Fibroblast of upper back skin (primary cell): ENCODE measurements at regions not wholly inside any gene's neighbourhood (a gene's known extent, or its start where the extent isn't known, plus 50 kb on each side); places are given as distances from the start of the nearest gene placed in this dataset.
"Not testable (repeated sequence)": the region's sequence is repeated elsewhere in the genome, so short reads cannot be mapped to it uniquely, and the experiment has no call there.

Experiments
- DNase-seq: peaks from one replicate; pipeline ENCODE4 v3.0.0-alpha.2; 2013

- DNase-seq = no peak
These were observed 109.9 kb downstream of the TMEM182 start for GRCh38 chr2:102871707-102872106.

- no peak for DNase-seq
These were observed 110.6 kb downstream of the TMEM182 start for GRCh38 chr2:102872388-102872787.

DNA sequence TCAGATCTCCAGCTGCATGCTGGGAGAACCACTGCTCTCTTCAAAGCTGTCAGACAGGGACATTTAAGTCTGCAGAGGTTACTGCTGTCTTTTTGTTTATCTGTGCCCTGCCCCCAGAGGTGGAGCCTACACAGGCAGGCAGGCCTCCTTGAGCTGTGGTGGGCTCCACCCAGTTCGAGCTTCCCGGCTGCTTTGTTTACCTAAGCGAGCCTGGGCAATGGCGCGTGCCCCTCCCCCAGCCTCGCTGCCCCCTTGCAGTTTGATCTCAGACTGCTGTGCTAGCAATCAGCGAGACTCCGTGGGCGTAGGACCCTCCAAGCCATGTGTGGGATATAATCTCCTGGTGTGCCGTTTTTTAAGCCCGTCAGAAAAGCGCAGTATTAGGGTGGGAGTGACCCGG, 117.7 kb downstream of the TMEM182 start:
- not testable (repeated sequence) for DNase-seq

DNA sequence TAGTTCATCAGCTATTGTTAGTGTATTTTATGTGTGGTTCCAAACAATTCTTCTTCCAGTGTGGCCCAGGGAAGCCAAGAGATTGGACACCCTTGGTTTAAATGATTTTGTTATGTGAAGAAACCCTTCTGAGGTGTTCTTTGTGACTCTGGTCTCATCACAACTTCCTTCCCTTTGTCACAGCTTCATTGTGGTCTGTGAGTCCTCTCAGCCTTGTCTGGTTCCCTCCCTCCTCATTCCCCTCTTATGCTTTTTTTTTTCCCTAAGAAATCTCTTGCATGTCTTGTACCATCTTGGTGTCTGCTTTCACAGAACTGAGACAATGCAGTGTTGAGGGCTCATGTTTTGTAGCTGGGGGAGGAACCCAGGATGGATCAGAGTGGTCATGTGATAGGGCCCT, 118.9 kb downstream of the TMEM182 start:
- DNase-seq = no peak

DNA sequence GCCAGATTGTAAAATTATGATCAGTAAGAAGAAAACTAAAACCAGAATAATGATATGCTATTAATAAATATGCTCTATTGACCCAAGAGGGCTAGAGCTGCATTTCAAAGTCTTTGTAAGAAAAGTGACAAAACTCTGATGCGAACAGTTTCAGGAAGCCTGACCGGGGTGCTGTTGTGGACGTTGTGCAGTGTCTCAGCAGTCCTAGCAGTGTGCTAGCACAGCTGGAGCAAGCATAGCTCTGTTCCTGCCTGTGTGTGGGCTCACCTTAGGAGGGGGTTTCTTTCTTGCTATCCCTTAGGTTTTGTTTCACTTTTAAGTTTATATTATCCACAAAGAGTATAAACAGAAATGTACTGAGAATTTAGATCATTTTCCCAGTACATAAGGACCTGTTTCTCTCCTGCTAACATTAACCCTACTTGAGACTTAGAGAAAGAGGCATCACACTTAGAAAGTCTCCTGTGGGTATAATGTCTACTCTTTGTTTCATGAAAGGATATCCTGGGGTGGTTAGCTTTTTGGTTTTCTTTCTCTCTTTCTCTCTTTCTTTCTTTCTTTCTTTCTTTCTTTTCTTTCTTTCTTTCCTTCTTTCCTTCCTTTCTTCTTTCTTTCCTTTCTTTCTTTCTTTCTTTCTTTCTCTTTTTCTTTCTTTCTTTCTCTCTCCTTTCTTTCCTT, 124.5 kb downstream of the TMEM182 start:
- DNase-seq = no peak

DNA sequence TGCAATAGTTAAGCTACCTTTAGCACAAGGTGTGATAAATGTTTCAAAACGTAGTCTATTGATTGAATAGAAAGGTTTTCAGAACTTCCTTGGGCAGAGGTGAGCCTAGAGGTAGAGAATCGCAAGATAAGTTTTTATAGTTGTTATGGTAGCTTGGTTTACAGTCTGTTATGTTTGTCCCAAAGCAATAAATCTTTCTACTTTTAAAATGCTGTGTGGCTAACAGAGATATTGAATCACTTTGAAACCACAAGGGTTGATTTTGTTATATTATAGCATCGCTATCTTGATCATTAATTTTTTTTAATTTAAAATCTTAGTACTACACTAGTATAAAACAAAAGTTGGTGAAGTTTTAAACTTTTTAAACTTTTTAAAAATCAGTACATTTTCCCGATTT, 126.7 kb downstream of the TMEM182 start:
- DNase-seq = no peak

DNA sequence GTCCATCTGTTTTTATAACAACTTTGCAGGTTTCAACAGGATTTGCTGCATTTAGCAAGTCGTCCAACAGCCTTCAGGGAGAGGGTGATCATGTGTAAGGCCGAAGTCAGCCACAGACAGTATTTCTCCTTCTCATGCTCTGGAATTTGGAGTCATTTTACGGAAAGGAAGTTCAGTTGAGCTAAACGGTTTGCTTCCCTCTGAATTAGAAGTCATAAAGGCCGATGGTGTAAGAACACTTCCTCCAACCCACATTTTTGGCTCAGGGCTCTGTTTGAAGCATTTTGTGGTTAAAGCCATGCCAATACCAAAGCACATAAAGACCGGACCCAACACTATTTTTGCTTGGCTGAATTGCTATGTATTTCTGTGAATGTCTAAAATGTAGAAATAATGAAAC, 129.5 kb downstream of the TMEM182 start:
- peak; percentile 36 for DNase-seq

GRCh38 chr2:102892698-102893310, 131.0 kb downstream of the TMEM182 start:
- DNase-seq = no peak

GRCh38 chr2:102893870-102894269, 132.0 kb downstream of the TMEM182 start:
- DNase-seq = no peak

DNA sequence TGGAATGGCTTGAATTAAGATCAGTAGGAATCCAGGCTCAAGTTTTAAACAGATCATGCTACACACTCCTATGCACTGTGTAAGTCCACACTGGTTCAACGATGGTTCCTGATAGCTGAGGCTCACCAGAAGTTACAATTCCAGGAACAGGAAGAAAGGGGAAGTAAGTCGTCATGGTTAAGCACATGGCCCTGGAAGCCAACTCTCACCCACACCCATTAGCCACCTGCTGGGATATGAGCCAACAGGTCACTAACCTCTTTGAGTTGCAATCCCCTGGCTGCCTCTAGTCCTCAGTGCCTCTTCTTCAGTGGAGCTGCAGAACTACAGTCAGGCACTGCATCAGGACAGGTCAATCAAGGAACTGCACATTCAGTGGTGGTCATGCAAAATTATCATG, 133.5 kb downstream of the TMEM182 start:
- DNase-seq = no peak

DNA sequence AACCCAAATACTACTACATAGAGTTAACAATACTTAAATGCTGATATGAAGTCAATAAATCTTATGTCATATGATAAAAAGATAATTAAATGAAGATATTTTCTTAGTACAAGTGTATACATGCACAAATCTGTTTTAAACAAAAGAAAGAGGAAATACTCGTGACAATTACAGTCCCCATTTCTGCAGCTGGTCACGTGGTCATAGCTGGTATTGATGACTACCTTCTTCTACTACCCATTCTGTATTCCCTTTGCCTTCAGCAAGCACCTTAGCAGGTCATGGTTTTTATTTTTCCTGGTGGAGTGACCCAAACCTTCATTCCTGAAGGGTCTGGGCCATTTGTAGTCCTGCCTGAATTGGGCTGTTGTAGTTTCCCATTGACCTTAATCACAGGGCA, 147.4 kb downstream of the TMEM182 start:
- DNase-seq = not testable (repeated sequence)

DNA sequence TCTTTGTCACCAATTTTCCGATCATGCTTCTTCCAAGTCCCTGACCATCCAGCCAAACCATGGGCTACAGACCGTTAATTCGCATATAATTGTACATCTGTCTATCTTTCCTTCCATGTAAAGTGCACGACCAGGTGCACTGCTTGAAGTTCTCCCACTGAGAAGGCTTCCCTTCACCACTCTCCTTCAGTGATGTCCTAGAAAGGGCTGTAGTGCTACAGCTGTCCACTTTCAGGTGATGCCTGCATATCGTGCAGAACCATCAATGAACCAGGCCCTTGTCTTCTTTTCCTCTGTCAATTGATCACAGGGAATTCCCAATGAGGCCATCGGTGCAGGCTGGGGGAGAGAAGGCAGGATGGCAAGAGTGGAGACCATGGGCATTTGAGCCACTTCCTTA, 148.9 kb downstream of the TMEM182 start:
- no peak for DNase-seq

- peak; percentile 75 for DNase-seq
These were observed 153.3 kb downstream of the TMEM182 start for GRCh38 chr2:102915128-102915527.

DNA sequence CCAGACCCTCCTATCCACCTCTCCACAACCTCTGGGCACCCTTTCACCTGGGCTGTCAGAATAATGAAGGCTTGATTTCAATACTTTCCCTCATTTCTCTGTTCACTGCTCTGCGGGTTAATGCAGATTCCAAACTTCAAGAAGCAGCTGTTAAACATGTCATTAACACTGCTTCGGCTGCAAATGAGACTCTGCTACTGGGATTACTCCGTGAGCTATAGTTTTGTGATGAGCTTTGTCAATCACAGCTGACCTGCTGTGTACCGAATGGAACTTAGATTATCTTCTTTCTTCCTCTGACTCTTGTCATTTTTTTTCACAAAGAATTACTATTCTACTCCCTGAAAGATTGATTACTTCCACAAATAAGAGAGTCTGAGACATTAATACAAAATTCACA, 160.5 kb downstream of the TMEM182 start:
- DNase-seq = no peak

GRCh38 chr2:102925003-102925402, 163.2 kb downstream of the TMEM182 start:
- DNase-seq = no peak

DNA sequence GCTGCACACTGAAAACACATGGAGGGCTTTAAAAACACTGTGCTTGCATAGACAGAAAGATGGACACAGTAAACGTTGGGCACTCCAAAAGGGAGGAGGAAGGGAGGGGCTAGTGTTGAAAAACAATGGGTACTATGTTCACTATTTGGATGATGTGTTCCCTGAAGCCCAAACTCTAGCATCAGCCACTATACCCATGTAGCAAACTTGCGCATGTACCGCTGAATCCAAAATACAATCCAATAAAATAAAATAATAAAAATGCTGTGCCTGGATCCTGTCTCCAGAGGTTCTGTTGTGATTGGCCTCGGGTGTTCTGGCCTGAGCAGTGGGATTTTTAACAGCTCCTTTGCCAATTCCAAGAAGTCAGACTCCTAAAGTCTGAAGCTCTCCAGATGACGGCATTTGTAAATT, 166.0 kb downstream of the TMEM182 start:
- no peak for DNase-seq

DNA sequence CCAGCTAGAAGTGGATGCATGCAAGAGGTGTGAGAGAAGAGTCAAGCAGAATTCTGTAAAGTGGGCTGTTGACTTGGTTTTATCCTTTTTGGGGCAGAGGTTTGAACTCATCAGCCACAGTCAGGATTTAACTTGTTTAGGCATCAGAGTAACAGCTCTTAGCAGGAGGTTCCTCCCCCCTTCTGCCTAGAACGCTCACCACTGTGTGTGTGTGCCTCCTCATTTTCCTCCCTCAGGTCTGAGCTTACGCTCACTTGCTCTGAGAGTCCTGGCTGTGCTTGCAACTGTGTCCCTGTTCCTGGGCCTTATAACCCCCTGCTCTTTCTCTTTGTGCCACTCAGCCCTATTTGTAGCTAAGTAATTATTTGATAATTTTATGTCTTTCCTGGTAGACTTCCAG, 167.9 kb downstream of the TMEM182 start:
- no peak for DNase-seq

DNA sequence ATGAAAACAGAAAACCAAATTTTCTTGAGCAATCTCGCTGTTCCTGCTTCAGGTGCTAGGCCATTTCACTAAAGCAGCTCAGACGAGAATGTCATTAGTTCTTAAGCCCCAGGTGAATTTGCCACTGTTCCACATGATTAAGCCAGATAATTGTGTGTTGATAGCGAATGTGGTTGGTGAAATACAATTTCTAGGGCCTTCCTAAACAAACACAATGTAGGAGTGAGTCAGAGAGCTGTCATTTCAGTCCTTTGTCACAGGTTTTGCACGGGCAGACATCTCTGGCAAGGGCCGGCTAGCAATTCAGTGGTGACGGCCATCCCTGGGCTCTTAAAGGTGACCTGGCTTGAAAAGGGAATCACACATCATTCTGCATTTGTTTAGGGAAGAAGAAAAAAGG, 170.7 kb downstream of the TMEM182 start:
- DNase-seq = no peak

DNA sequence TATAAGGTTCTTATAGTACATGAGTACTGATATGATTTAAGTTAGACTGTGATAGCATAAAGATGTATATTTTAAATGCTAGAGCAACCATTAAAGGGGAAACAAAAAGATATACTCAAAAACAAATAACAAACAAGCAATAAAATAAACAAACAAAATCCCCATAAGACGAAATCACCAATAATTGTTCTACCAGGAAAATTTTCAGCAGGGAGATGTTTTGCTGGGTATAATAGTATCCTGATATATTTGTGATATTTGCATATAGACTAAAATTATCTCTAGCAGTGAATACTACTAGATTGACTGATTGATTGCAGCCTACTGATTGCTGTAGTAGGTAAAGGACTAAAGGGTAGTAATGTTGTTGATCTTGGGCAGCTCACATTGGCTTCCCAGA, 177.4 kb downstream of the TMEM182 start:
- DNase-seq = no peak

- DNase-seq = no peak
These were observed 178.9 kb downstream of the TMEM182 start for GRCh38 chr2:102940684-102941083.

DNA sequence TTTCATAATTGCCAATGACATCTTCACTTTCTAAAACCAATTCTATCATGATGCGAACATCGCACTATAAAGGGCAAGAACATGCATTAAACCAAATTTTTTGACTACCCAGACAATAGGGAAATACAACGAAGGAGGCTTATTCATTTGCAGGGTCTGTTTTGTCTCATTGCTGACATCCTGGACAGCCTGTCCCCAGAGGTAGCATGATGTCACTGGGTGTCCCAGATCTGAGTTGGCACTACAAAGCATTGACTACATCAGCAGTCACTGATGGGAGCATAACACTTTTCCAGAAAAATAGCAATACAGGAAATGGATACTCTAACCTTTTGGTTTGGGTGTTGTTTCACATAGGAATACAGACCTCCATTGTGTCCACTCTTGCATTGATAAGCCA, 180.3 kb downstream of the TMEM182 start:
- no peak for DNase-seq

DNA sequence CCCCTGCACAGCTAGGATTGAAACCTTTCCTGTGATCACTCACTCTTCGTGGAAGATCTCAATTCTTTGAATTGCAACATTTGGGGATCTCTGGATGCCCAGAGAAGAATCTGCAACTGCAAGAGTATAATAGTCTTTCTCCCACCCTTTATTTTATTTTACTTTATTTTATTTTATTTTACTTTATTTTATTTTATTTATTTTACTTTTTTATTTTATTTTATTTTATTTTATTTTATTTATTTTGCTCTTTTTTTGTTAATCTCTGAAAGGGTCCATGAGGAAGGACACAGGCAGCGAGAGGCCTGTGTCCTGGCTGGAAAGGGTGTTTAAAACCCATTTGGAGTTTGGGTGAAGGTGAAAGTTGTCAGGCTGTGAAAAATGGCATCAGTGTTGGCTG, 181.4 kb downstream of the TMEM182 start:
- no peak for DNase-seq

DNA sequence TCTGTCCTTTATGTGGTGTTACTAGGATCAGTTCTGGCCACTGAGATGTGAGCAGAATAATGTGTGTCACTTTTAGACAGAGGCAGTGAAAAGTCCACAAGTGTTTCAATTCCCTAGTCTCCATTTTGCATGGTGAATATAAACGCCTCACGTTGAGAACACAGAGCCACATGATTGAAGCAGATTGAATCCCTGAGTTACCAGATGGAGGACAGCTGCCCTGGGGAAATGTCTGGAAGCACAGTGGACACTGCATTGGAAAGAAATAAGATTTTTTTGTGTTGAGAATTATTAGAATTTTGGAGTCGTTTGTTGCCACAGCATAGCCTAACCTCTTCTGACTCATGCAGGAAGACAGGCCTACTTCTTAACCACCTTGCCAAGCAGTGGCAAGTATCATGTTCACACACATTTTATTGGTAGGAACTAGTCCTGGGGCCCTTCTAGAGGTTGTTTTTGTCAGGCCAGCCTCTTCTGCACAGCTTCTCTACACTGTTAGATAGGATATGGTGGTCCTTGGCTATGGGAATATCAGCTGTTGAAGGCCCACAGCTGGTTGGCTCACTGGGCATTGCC, 188.6 kb downstream of the TMEM182 start:
- no peak for DNase-seq

GRCh38 chr2:102951249-102951648, 189.4 kb downstream of the TMEM182 start:
- no peak for DNase-seq

- DNase-seq = peak; percentile 31
These were observed 205.6 kb downstream of the TMEM182 start for GRCh38 chr2:102967451-102967850.
